ENCODE measurements at regions not wholly inside any gene's neighbourhood (a gene's known extent, or its start where the extent isn't known, plus 50 kb on each side); places are given as distances from the start of the nearest gene placed in this dataset.

GRCh38 chr12:93234641-93235040 lies 143.1 kb upstream of the NUDT4 start:
- TF ChIP-seq CTCF (IDR thresholded peaks at IDR 0.05): no peak
- TF ChIP-seq POLR2AphosphoS5 (IDR thresholded peaks at IDR 0.05): peak; percentile 19
